AG04449 (cell line): ENCODE measurements at regions not wholly inside any gene's neighbourhood (a gene's known extent, or its start where the extent isn't known, plus 50 kb on each side); places are given as distances from the start of the nearest gene placed in this dataset.

Experiments
- CTCF ChIA-PET: fragments of 350-600 bp; formaldehyde crosslinking; extraction: SDS; loops from one replicate; lab custom pipeline; 2021; ENCODE audit warnings: antibody characterized with exemption; lab: Yijun Ruan, JAX
- POLR2A ChIA-PET: fragments of 400-600, 350-600 bp; formaldehyde crosslinking; extraction: SDS; loops from one replicate; lab custom pipeline; 2020; ENCODE audit warnings: antibody characterized with exemption, inconsistent platforms; lab: Yijun Ruan, JAX
- DNase-seq: peaks from one replicate; pipeline ENCODE4 v3.0.0-alpha.2; 2010; ENCODE audit warnings: low read depth, low spot score
- H3K4me3 ChIP-seq: 2 replicates; pipeline ENCODE4 v1.5.1; 2011; ENCODE audit warnings: low read depth, mild to moderate bottlenecking, control low read depth, low read length
- CTCF ChIP-seq: IDR thresholded peaks from one replicate; pipeline ENCODE4 v1.5.1; 2011; ENCODE audit warnings: mild to moderate bottlenecking, moderate library complexity, low read length, control low read depth, inconsistent platforms; ENCODE audit not compliant: insufficient read depth; ENCODE audit errors: missing control alignments

DNA sequence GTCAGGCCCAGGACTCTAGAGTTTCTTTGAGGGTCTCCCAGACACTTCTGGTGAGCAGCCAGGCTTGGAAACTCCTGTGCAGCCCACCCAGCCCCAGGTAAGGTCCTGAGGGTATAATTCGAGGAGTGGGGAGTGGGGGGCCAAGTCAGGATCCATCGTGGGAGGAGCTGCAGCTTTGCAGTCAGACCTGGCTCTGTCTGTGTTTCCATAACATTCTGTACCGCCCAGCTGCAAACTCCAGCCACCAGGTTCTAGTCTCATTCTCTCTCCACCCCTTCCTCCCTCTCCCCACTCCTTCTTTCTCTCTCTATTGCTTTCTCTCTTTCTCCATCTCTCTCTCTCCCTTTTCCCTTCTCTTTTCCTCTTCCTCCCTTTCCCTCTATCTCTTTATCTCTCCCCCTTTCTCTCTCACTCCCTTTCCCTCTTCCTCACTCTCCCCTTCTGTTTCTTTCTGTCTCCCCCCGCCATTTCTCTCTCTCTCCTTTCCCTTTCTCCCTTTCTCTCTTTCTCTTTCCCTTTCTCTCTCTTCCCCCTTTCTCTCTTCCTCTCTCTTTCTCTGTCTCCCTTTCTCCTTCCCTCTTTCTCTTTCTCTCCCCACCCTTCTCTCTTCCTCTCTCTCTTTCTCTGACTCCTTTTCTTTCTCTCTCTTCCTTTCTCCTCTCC is 127.2 kb downstream of the MN1 start:
- ChIA-PET CTCF (no interaction called here), POLR2A (no interaction called here)
- H3K4me3 ChIP-seq: no peak overlapping the region
- no peak for TF ChIP-seq CTCF
- no peak for DNase-seq

DNA sequence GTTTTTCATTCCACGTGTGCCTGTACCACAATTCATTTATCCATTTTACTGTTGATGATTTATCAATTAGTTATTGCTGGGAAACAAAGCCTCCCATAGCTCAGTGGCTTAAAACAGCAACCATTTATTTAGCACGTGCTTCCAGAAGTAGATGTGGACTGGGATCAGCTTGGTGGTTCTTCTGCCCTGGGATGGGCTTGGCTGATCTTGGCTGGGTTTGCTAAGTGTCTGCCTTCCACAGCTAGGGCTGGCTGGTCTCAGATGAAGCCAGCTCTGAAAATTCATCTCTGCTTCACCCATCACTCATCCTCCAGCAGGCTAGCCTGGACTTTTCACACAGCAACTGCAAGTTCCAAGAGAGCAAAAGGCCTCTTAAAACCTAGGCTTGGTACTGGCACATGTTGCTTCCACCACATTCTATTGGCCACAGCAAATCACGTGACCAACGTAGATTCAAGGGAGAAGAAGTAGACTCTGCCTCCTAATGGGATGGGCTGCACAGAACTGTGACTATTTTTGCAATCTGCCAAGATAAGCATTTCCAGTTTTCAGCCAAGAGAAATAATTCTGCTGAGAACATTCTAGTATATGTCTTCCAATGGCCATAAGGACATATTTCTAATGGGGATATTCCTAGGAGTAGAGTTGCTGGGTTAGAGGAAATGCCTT is 124.9 kb downstream of the MN1 start:
- no peak for DNase-seq
- TF ChIP-seq CTCF: no peak
- H3K4me3 ChIP-seq: no peak overlapping the region
- CTCF ChIA-PET: interaction anchor here (0.7 to 1.8 kb wide), 2 partner anchors 16 to 37 kb away, joined by 3 to 4 read pairs; no protein-coding TSS in a partner anchor
- POLR2A ChIA-PET: no interaction called here

DNA sequence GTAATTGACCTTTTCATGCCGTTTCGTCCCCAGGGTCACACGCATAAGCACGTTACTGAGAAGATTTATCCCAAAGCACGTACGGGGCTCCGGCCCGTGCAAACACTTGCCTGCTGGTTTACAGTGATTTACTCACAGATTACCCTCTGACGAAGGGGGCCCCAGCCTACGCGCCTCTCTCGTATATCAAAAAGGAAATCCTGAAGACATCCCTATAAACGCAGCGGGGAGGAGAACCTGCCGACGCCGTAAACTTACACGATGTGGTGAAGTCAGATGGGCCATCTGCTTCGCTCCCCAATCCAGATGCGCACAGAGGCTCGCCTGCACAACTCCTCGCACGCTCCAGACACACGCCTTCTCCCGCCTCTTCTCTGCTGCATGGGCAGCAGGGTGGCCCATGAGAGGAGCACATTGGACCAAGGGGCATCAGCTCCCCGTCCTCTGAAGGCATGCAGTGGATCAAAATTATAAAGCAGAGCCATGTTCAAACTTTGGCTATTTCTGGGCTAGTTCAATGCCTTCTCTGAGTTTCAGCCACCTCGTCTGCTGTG is 123.6 kb downstream of the MN1 start:
- TF ChIP-seq CTCF: no peak
- ChIA-PET CTCF (interaction anchor here (1.8 kb wide), 1 partner anchor 15 kb away, joined by 4 read pairs; no protein-coding TSS in a partner anchor), POLR2A (no interaction called here)
- no peak for DNase-seq
- no peak overlapping the region for H3K4me3 ChIP-seq

DNA sequence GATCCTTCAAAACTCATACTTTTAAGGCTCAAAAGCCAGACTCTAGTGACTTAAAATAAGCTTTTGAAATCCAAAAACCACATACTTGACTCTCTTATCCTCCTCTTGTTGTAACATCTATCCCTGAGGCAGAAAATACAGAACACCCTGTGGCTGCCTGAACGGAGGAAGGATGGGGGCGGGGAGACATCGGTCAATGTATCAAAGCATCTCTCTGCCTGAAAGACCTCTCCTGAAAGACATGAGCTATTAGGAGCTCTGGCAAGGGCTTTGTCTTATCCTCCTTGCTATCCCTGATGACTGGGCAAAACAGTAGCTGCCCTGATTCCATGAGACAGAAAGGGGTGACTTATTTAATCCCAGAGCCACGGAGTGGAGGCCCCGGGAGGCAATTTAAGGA is 122.4 kb downstream of the MN1 start:
- TF ChIP-seq CTCF: no peak

DNA sequence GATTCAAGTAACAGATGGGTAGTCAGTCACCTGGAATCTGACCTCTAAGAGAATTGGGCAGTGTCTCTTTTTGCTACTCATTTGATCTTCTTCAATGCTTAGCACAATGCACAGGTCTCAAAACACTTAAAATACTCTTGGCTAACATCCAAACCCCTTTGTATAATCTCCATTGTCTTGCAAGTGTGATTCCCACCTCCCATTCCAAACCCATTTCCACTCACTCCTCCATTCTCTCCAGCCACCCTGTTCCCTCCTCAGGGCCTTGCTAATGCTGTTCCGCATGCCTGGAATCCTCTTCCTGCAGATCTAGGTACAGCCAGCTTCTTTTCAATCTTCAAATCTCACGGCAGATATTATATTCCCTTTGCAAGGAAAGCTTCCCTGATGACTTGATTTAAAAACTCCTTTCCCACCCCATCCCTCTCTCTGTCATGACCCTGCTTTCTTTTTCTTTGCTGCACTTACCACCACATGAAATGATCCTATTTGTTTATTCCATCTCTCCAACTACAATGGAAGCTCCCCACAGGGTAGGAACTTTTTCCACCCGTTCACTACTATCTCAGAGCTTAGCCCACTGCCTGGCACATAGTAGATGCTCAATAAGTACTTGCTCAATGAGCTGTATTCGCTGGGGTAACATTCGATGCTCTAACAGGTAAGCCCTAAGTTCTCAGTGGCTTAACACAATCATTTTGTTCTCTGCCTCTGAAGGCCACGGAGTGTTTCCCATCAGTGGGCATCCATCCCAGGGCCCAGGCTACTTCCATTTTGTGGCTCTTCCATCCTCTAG is 121.7 kb downstream of the MN1 start:
- no peak for TF ChIP-seq CTCF
- CTCF ChIA-PET: interaction anchor here (1.2 to 1.3 kb wide), 2 partner anchors 18 to 33 kb away, joined by 3 read pairs; no protein-coding TSS in a partner anchor
- H3K4me3 ChIP-seq: no peak overlapping the region
- POLR2A ChIA-PET: no interaction called here
- DNase-seq: no peak

More for the DNA sequence above, 122.4 kb downstream of the MN1 start:
- DNase-seq: no peak
- no peak overlapping the region for H3K4me3 ChIP-seq
- POLR2A ChIA-PET: no interaction called here
- CTCF ChIA-PET: interaction anchor here (0.8 to 1.3 kb wide), 3 partner anchors 15 to 33 kb away, joined by 3 read pairs; no protein-coding TSS in a partner anchor

- H3K4me3 ChIP-seq: no peak overlapping the region
- no peak for DNase-seq
- POLR2A ChIA-PET: no interaction called here
- no peak for TF ChIP-seq CTCF
- CTCF ChIA-PET: no interaction called here
Observed at GRCh38 chr22:27680636-27681035, 120.9 kb downstream of the MN1 start.
